Activated CD8-positive, alpha-beta T cell treated with anti-CD3 and anti-CD28 coated beads, Interleukin-2, amount 10 ng/mL, durations not matched to agents 7 days and 5 days (primary cell): ENCODE measurements at regions not wholly inside any gene's neighbourhood (a gene's known extent, or its start where the extent isn't known, plus 50 kb on each side); places are given as distances from the start of the nearest gene placed in this dataset.

Experiments
- ATAC-seq: fragments of 150-1000 bp; cut with Tn5 transposase; one replicate; pipeline ENCODE4 v1.10.0; 2021; ENCODE audit warnings: moderate library complexity
- CTCF ChIA-PET: fragments of 350-600 bp; sonication (Branson Sonifier 250); formaldehyde crosslinking; loops from one replicate; lab custom pipeline; 2021; ENCODE audit warnings: antibody characterized with exemption; lab: Charles Lee
- POLR2A ChIA-PET: fragments of 350-600 bp; sonication (Branson Sonifier 250); formaldehyde crosslinking; loops from one replicate; lab custom pipeline; 2021; ENCODE audit warnings: antibody characterized with exemption; lab: Charles Lee
- DNase-seq: peaks from one replicate; pipeline ENCODE4 v3.0.0-alpha.2; 2020
- H3K27ac Mint-ChIP-seq: one replicate; pipeline ENCODE4 v1.8.0; 2021; ENCODE audit warnings: mild to moderate bottlenecking, mixed read lengths
- H3K27me3 Mint-ChIP-seq: one replicate; pipeline ENCODE4 v1.8.0; 2021; ENCODE audit warnings: low read depth, mixed read lengths
- H3K36me3 Mint-ChIP-seq: one replicate; pipeline ENCODE4 v1.8.0; 2021; ENCODE audit warnings: low read depth, mixed read lengths
- H3K4me1 Mint-ChIP-seq: one replicate; pipeline ENCODE4 v1.8.0; 2021; ENCODE audit warnings: low read depth, mixed read lengths
- H3K4me3 Mint-ChIP-seq: one replicate; pipeline ENCODE4 v1.8.0; 2021; ENCODE audit warnings: mild to moderate bottlenecking, mixed read lengths
- H3K9me3 Mint-ChIP-seq: one replicate; pipeline ENCODE4 v1.8.0; 2022; ENCODE audit warnings: mixed read lengths; ENCODE audit not compliant: insufficient read depth

DNA sequence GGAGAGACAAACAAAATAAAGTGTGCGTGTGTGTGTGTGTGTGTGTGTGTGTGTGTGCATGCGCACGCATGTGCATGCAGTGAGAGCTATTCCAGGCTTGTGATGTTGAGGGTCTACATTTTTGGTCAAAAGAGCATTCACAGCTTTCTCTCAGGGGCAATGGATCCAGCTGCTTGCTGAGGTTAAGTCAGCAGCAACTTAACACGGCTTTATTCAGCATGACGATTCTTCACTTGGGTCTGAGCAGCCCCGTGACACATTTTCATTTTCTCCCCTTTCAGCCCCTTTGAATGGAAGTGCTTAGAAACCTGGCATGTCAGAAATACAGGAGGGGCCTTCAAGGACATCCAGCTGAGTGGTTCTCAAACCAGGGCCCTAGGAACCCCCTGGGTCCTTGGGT is 66.4 kb upstream of the MED9 start:
- no peak for DNase-seq
- ChIA-PET POLR2A (interaction anchor here (0.6 kb wide), 1 partner anchor 182 kb away, joined by 4 read pairs; no protein-coding TSS in a partner anchor), CTCF (interaction anchor here (1.2 to 1.5 kb wide), 2 partner anchors 10 to 204 kb away, joined by 3 read pairs; no protein-coding TSS in a partner anchor)
- no peaks in the 10 kb centered on the region for H3K36me3 Mint-ChIP-seq
- H3K27ac Mint-ChIP-seq = no peak overlapping the region
- ATAC-seq = no peak
- no peak overlapping the region for H3K4me3 Mint-ChIP-seq
- peaks cover 60% of the 10 kb centered on the region for H3K4me1 Mint-ChIP-seq
- H3K9me3 Mint-ChIP-seq = no peaks in the 10 kb centered on the region
- peaks cover 16% of the 10 kb centered on the region for H3K27me3 Mint-ChIP-seq

DNA sequence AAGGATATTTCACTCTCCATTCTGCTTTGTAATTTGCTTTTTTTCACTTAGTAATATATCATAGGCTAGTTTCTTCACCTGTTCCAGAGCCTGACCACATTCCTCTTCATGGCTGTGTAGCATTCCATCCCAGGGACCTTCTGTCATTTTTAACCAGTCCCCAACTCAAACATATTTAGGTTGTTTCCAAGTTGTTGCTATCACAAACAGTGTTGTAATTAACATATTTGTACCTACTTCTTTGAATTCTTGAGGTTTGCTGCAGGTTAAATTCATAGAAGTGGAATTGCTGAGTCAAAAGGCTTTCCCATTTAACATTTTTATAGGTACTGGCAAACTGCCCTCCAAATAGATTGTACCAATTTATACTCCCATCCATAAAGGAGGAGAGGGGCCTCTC is 65.1 kb upstream of the MED9 start:
- Mint-ChIP-seq H3K4me1 (peaks cover 63% of the 10 kb centered on the region), H3K36me3 (peaks cover 5% of the 10 kb centered on the region), H3K27ac (no peak overlapping the region), H3K27me3 (peaks cover 16% of the 10 kb centered on the region), H3K4me3 (no peak overlapping the region), H3K9me3 (no peaks in the 10 kb centered on the region)
- CTCF ChIA-PET = interaction anchor here (0.6 to 1.5 kb wide), 2 partner anchors 33 to 202 kb away, joined by 3 read pairs; no protein-coding TSS in a partner anchor
- ATAC-seq (no peak), DNase-seq (no peak)
- POLR2A ChIA-PET = interaction anchor here (0.6 kb wide), 1 partner anchor 24 kb away, joined by 3 read pairs; no protein-coding TSS in a partner anchor

DNA sequence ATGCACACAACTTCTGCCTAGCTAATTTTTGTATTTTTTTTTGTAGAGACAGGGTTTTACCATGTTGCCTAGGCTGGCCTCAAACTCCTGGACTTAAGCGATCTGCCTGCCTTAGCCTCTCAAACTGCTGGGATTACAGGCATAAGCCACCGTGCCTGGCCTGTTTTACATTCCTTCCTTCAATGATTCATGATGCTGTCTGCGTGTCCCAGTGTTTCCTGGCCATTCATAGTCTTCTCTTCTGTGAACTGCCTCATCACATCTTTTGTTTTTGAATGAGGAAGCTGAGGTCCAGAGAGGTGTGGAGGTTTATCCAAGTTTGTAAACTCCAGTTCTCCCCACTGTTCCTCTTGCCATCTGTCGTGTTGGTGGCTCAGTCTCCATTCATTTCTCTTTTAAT is 64.5 kb upstream of the MED9 start:
- H3K4me3 Mint-ChIP-seq = no peak overlapping the region
- H3K27me3 Mint-ChIP-seq = peaks cover 16% of the 10 kb centered on the region
- ChIA-PET CTCF (no interaction called here), POLR2A (no interaction called here)
- peaks cover 63% of the 10 kb centered on the region for H3K4me1 Mint-ChIP-seq
- no peak for DNase-seq
- ATAC-seq = no peak
- no peak overlapping the region for H3K27ac Mint-ChIP-seq
- H3K9me3 Mint-ChIP-seq = no peaks in the 10 kb centered on the region
- peaks cover 5% of the 10 kb centered on the region for H3K36me3 Mint-ChIP-seq

GRCh38 chr17:17413215-17413792 is 63.5 kb upstream of the MED9 start:
- Mint-ChIP-seq H3K36me3 (peaks cover 5% of the 10 kb centered on the region), H3K4me1 (peaks cover 54% of the 10 kb centered on the region), H3K27ac (no peak overlapping the region), H3K4me3 (no peak overlapping the region), H3K27me3 (peaks cover 16% of the 10 kb centered on the region), H3K9me3 (no peaks in the 10 kb centered on the region)
- DNase-seq (no peak), ATAC-seq (no peak)
- CTCF ChIA-PET = no interaction called here
- POLR2A ChIA-PET = no interaction called here

GRCh38 chr17:17413821-17414220 is 63.0 kb upstream of the MED9 start:
- CTCF ChIA-PET = no interaction called here

GRCh38 chr17:17414341-17414805 is 62.4 kb upstream of the MED9 start:
- peaks cover 5% of the 10 kb centered on the region for H3K36me3 Mint-ChIP-seq
- ChIA-PET POLR2A (no interaction called here), CTCF (interaction anchor here (0.6 kb wide), 1 partner anchor 738 kb away, joined by 3 read pairs; no protein-coding TSS in a partner anchor)
- H3K4me1 Mint-ChIP-seq = peaks cover 44% of the 10 kb centered on the region
- DNase-seq (no peak), ATAC-seq (no peak)
- no peaks in the 10 kb centered on the region for H3K9me3 Mint-ChIP-seq
- H3K27ac Mint-ChIP-seq = no peak overlapping the region
- no peak overlapping the region for H3K4me3 Mint-ChIP-seq
- peaks cover 16% of the 10 kb centered on the region for H3K27me3 Mint-ChIP-seq

More at GRCh38 chr17:17413821-17414220, 63.0 kb upstream of the MED9 start:
- no peak overlapping the region for H3K4me3 Mint-ChIP-seq
- peaks cover 49% of the 10 kb centered on the region for H3K4me1 Mint-ChIP-seq
- POLR2A ChIA-PET = no interaction called here
- peaks cover 16% of the 10 kb centered on the region for H3K27me3 Mint-ChIP-seq
- ATAC-seq = no peak
- no peak overlapping the region for H3K27ac Mint-ChIP-seq
- H3K36me3 Mint-ChIP-seq = peaks cover 5% of the 10 kb centered on the region
- no peaks in the 10 kb centered on the region for H3K9me3 Mint-ChIP-seq
- no peak for DNase-seq

DNA sequence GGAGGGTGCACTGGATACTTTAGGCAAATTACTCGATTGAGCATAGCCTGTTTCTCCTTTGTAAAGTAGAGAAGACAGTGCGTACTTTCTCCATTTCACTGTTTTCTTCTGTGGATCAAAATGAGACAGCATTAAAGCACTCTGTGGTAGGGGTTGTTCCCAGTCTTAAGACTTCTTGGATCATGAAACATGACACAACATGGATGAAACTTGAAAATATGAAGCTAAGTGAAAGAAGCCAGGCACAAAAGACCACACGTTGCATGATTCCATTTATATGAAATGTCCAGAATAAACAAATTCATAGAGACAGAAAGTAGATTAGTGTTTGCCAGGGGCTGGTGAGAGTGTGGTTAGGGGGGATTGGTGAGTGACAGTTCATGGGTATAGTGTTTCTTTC is 61.8 kb upstream of the MED9 start:
- CTCF ChIA-PET = interaction anchor here (0.6 kb wide), 1 partner anchor 737 kb away, joined by 3 read pairs; no protein-coding TSS in a partner anchor
- Mint-ChIP-seq H3K4me3 (no peak overlapping the region), H3K9me3 (no peaks in the 10 kb centered on the region), H3K27ac (no peak overlapping the region), H3K36me3 (peaks cover 5% of the 10 kb centered on the region), H3K4me1 (peaks cover 40% of the 10 kb centered on the region), H3K27me3 (peaks cover 12% of the 10 kb centered on the region)
- POLR2A ChIA-PET = no interaction called here
- ATAC-seq = no peak
- no peak for DNase-seq

GRCh38 chr17:17416007-17416399 is 60.8 kb upstream of the MED9 start:
- Mint-ChIP-seq H3K36me3 (peaks cover 5% of the 10 kb centered on the region), H3K4me3 (no peak overlapping the region), H3K27me3 (peaks cover 12% of the 10 kb centered on the region), H3K27ac (peak overlapping the region; percentile 72), H3K4me1 (peaks cover 38% of the 10 kb centered on the region), H3K9me3 (no peaks in the 10 kb centered on the region)
- peak; percentile 58 for DNase-seq
- ChIA-PET POLR2A (no interaction called here), CTCF (interaction anchor here (2.1 kb wide), 1 partner anchor 24 kb away, joined by 5 read pairs; no protein-coding TSS in a partner anchor)
- ATAC-seq = peak; percentile 47

DNA sequence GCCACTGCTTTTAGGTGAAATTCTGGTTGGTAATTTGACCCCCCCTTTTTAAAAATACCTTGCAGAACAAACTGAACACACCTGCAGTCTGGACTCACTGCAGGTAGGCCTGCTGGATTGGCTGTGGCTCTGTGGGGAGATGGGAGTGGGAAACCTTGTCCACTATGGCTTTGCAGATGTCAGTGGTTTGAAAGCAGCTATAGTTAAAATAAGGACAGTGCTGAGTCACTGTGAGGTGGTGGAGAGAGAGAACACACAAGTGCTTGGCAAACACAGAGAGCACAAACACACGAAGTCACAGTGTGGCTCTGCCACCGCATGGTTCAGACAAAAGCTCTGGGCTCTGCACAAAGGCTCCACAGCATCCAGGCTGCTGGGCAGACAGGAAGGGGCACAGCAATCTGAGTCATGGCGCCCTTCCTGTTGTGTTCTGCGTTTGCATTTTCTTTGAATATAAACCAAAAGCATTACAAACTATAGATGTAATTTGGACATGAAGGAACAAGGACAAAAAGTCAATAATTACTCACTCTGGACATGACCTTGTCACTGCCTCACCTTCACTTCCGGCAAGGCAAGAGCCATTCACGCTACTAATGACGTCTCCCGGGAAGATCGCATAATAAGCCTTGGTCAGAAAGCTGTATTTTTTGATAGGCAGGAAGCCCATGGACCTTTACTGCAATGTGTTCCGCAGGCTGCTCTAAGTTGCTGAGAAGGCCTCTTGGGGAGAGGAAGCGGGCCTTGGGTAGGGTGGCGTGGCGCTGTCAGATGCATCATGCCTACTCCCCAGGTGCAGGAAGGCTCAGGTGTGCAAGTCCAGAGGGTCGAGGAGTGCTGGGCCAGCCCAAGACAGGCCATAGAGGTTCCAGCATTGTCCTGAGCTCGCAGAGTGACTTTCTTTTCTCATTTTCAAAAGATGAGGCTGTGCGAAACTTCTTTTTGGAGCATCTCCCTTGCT is 60.1 kb upstream of the MED9 start:
- no peak overlapping the region for H3K4me3 Mint-ChIP-seq
- CTCF ChIA-PET = interaction anchor here (2.1 kb wide), 1 partner anchor 25 kb away, joined by 5 read pairs; no protein-coding TSS in a partner anchor

GRCh38 chr17:17417718-17418181 is 59.0 kb upstream of the MED9 start:
- no peak for DNase-seq
- H3K4me1 Mint-ChIP-seq = peaks cover 27% of the 10 kb centered on the region
- no peak overlapping the region for H3K4me3 Mint-ChIP-seq
- ATAC-seq = no peak
- CTCF ChIA-PET = no interaction called here
- peaks cover 4% of the 10 kb centered on the region for H3K27me3 Mint-ChIP-seq
- H3K27ac Mint-ChIP-seq = no peak overlapping the region
- H3K9me3 Mint-ChIP-seq = no peaks in the 10 kb centered on the region
- peaks cover 5% of the 10 kb centered on the region for H3K36me3 Mint-ChIP-seq
- POLR2A ChIA-PET = no interaction called here

More for the DNA sequence above, 60.1 kb upstream of the MED9 start:
- Mint-ChIP-seq H3K27me3 (peaks cover 10% of the 10 kb centered on the region), H3K27ac (peak overlapping the region; percentile 72), H3K36me3 (peaks cover 5% of the 10 kb centered on the region), H3K9me3 (no peaks in the 10 kb centered on the region), H3K4me1 (peaks cover 36% of the 10 kb centered on the region)
- DNase-seq (peak; percentile 45), ATAC-seq (peak; percentile 58)
- POLR2A ChIA-PET = no interaction called here

DNA sequence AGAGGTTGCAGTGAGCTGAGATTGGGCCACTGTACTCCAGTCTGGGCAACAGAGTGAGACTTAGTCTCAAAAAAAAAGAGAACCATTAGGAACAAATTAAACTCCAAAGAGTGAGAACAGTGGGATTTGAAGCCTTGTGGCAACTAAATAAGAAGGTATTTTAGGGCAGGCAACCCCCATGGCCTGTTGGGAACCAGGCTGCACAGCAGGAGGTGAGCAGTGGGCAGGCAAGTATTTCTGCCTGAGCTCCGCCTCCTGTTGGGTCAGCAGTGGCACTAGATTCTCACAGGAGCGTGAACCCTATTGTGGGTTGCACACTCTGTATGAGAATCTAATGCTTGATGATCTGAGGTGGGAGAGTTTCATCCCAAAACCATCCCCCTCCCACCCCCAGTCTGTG is 57.6 kb upstream of the MED9 start:
- H3K36me3 Mint-ChIP-seq = peaks cover 5% of the 10 kb centered on the region
- H3K9me3 Mint-ChIP-seq = no peaks in the 10 kb centered on the region
- peaks cover 22% of the 10 kb centered on the region for H3K4me1 Mint-ChIP-seq
- H3K4me3 Mint-ChIP-seq = no peak overlapping the region
- POLR2A ChIA-PET = interaction anchor here (0.6 kb wide), 1 partner anchor 88 kb away, joined by 3 read pairs; no protein-coding TSS in a partner anchor
- CTCF ChIA-PET = interaction anchor here (0.6 kb wide), 1 partner anchor 129 kb away, joined by 3 read pairs; no protein-coding TSS in a partner anchor
- no peaks in the 10 kb centered on the region for H3K27me3 Mint-ChIP-seq
- no peak overlapping the region for H3K27ac Mint-ChIP-seq
- DNase-seq (no peak), ATAC-seq (no peak)
